ES-I3 (cell line): ENCODE measurements at regions not wholly inside any gene's neighbourhood (a gene's known extent, or its start where the extent isn't known, plus 50 kb on each side); places are given as distances from the start of the nearest gene placed in this dataset.

Source experiments
- H3K36me3 ChIP-seq: 2 replicates; pipeline ENCODE4 v1.6.1; 2013; ENCODE audit warnings: mild to moderate bottlenecking, low read length, control low read depth, moderate library complexity; ENCODE audit not compliant: insufficient read depth
- H3K4me1 ChIP-seq: 2 replicates; pipeline ENCODE4 v1.6.1; 2013; ENCODE audit warnings: mild to moderate bottlenecking, control low read depth, low read length; ENCODE audit not compliant: insufficient read depth
- H3K9ac ChIP-seq: 2 replicates; pipeline ENCODE4 v1.6.1; 2013; ENCODE audit warnings: low read depth, mild to moderate bottlenecking, low read length, moderate library complexity
- H3K9me3 ChIP-seq: 2 replicates; pipeline ENCODE4 v1.6.1; 2013; ENCODE audit warnings: mild to moderate bottlenecking, low read length, moderate library complexity; ENCODE audit not compliant: control insufficient read depth, insufficient read depth

DNA sequence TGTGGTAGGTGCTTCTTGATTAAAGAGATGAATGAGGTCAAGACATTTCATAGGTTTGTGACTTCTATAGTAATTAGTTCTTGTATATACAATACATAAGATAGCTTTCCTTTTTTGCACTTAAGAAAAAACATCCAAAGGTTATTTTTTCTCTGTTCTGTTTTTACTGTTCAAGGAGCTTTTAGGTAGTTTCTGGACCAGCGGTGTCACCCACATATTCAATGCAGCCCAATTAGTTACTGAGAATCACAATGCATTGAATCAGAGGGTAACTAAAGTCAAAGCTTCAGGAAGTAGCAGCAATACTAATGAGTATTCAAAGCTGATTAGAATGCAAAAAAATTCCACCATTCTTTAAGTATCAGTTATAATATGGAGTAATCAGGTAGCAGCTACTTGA is 211.6 kb downstream of the SH2D1A start:
- Histone ChIP-seq H3K9ac (no peak overlapping the region), H3K36me3 (no peaks in the 10 kb centered on the region), H3K9me3 (no peaks in the 10 kb centered on the region), H3K4me1 (no peaks in the 10 kb centered on the region)

DNA sequence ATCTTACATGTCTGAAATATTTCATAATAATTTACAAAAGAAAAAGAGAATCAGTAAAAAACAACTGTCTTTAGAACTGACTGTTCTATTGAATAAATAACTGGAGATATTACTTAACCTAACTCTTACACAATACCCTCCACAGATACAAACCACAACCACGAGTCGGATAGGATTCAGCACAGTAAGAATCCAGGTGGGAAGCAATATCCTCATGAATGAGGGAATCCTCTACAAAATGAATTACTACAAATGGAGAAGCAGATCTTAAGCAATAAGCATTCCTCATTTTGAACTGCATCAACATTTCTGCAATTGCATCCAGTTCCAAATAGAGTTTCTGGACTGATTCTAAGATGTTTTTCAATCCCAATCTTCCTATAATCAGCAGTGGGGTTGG is 227.1 kb downstream of the SH2D1A start:
- no peaks in the 10 kb centered on the region for H3K4me1 ChIP-seq
- H3K9me3 ChIP-seq, result no peaks in the 10 kb centered on the region
- no peaks in the 10 kb centered on the region for H3K36me3 ChIP-seq
- H3K9ac ChIP-seq, result no peak overlapping the region

DNA sequence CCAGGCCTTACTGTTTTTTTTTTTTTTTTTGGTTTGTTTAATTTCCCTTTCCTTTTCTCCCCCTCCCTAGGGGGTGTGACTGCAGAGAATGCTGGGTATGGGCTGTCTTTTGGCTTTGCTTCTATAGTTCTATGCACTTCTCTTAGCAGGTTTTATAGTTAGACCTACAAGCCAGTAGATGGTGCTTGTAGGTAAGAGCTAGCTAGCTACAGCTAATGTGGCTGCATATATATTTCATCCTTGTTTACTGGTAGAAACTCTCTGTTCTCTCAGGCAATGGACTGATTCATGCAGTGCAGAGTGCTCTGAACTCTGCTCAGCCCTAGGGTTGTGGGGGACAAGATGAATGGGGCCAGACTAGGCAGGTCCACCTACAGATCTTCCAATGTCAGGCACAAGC is 246.4 kb downstream of the SH2D1A start:
- Histone ChIP-seq H3K9ac (no peak overlapping the region), H3K4me1 (no peaks in the 10 kb centered on the region), H3K9me3 (no peaks in the 10 kb centered on the region), H3K36me3 (no peaks in the 10 kb centered on the region)

DNA sequence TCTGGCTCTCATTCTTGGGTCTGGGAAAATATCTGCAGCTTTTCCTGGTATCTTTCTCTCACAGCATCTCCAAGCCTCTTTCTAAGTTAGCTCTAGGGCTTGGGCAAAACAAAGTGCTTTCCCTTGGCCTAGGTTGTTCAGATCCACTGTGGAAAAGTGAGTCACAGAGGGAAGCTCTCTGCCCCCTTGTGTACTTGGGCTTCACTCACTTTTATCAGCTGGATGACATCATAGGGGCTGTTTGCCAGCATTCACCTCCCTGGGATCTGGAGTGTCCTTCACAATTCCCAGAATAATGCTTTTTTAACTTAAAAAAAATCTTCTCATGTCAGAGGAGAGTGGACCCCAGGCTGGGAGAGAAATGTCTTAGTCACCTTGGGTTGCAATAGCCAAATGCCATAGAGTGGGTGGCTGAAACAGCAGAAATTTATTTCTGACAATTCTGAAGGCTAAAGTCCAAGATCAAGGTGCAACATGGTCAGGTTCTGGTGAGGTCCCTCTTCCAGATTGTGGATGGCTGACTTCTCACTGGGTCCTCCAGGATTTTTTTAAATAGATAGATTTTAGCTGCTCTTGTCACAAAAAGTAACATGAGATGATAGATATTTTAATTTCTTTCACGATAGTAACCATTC is 247.8 kb downstream of the SH2D1A start:
- H3K36me3 ChIP-seq, result no peaks in the 10 kb centered on the region
- no peaks in the 10 kb centered on the region for H3K4me1 ChIP-seq

DNA sequence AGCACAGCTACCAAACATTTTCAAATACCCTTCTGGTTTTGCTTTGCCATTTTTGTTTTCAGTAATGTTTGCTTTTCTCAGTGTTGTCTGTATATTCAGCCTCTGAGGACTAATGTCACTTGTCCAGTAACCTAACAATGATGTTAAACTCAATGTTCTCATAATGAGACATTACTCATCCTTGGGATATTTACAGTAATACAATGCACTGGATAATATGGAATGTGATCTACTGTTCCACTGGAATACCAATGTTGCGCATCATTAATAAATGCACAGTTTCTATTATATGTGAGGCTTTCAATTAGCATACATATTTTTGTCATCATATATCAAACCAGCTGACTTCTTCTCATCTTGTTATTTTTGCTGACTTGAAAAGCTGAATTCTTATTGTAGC is 259.1 kb downstream of the SH2D1A start:
- no peaks in the 10 kb centered on the region for H3K4me1 ChIP-seq
- H3K9me3 ChIP-seq, result no peaks in the 10 kb centered on the region
- no peak overlapping the region for H3K9ac ChIP-seq
- no peaks in the 10 kb centered on the region for H3K36me3 ChIP-seq

More for the DNA sequence above, 247.8 kb downstream of the SH2D1A start:
- H3K9ac ChIP-seq, result no peak overlapping the region
- no peaks in the 10 kb centered on the region for H3K9me3 ChIP-seq

DNA sequence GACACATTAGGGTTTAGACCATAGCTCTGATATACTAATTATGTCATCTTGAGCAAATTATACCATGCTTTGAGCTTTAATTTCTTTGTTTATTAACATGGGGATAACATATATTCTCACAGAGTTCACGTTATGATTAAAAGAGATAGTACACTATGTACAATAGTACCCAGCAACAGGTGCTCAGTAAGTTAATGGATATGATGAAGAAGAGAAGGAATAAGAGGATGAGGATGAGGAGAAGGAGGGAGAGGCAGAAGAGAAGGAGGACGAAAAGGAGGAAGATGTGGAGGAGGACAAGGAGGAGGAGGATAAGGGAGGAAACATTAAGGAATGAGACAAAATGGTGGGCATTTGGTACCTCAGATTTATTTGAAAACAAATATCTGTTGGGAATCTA is 260.4 kb downstream of the SH2D1A start:
- H3K9me3 ChIP-seq, result no peaks in the 10 kb centered on the region
- H3K9ac ChIP-seq, result no peak overlapping the region
- H3K4me1 ChIP-seq, result no peaks in the 10 kb centered on the region
- H3K36me3 ChIP-seq, result no peaks in the 10 kb centered on the region

DNA sequence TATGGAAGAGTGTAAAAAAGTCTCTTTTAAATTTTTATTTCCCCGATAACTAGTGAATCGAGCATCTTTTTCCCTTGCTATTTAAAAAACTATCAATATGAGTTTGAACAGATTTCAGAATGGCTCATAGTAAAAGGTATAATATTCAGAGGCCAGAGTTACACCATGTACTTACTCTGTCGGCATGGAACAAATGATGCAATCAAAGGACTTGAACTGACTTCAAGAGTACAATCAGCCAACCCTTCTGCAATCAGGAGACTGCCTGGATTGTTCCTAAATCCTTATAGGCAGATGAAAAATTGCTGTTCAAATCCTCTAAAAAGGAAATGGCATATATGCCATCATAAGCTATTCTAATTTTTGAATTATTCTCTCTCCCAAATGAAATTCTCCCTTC is 273.3 kb downstream of the SH2D1A start:
- H3K9ac ChIP-seq, result no peak overlapping the region
- H3K4me1 ChIP-seq, result no peaks in the 10 kb centered on the region
- H3K36me3 ChIP-seq, result no peaks in the 10 kb centered on the region
- no peaks in the 10 kb centered on the region for H3K9me3 ChIP-seq

DNA sequence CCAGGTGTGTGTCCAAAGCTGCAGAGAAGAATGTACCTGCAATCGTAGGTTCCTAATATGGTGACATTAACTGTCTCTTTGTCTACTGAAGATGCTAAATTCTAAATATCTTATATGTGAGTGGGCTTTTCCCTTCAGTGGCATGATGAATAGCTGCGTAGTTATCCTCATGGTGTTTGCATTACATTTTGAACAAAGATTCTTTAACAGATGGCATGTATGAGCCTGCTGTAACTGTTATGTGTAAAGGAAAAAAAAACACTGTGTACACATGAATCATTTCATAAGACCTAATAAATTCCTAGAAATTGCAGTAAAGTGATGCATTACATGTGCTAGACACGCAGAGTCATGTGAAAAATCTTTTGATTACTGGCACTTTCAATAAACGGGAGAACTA is 288.0 kb downstream of the SH2D1A start:
- no peaks in the 10 kb centered on the region for H3K9me3 ChIP-seq

DNA sequence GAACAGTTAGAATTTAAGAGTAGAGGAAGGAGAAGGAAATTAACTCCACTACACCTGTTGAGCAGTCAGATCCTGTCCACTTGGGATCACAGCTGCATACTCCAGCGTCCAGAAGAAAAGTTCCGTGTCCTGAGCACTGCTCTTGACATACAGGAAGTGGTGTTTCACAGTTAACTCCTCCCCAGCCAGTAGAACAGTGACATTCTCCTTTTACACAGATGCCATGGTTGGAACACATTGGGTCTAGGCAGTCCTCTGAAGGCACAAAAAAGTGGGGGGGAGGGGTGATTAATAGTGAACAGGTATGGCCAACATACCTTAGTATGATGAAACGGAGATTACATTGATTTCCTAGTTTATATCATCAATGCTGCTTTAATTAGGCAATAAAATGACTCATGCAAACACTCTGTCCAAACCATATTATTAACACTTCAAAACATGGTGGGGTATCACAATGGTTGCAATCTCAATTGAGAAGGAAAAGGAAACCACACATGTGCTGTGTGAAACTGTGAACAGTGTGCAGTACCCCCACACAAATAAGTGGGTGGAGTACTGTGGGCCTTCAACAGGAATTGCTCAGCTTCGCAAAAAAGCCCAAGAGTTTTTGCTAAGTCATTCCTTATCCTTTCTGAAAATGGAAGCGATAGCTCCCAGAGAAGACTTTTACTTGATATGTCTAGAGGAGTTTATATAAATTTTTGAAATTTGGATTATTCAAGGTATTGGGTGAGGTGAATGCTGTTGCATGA is 295.6 kb downstream of the SH2D1A start:
- Histone ChIP-seq H3K4me1 (no peaks in the 10 kb centered on the region), H3K9ac (no peak overlapping the region), H3K36me3 (no peaks in the 10 kb centered on the region), H3K9me3 (no peaks in the 10 kb centered on the region)

More for the DNA sequence above, 288.0 kb downstream of the SH2D1A start:
- Histone ChIP-seq H3K4me1 (no peaks in the 10 kb centered on the region), H3K36me3 (no peaks in the 10 kb centered on the region), H3K9ac (no peak overlapping the region)

DNA sequence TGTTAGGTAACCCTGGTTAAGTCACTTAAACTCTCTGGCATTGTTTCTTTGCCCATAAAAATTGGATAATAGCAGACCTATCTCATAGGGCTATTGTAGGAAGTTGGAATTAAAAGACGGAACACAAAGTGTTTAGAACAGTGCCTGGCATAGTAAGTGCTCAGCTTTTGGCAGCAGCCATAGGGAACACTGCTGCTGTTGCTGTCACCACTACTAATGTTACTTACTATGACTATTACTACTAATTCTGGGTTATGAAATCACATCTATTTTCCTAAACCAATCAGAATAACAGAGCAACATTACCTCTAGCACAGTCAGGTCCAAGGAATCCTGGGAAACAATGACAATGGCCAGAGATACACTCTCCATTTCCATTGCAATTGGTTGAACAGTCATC is 300.0 kb downstream of the SH2D1A start:
- H3K36me3 ChIP-seq, result no peaks in the 10 kb centered on the region
- H3K9me3 ChIP-seq, result no peaks in the 10 kb centered on the region
- H3K4me1 ChIP-seq, result no peaks in the 10 kb centered on the region; the same call in 1 of the 2 replicates
- H3K9ac ChIP-seq, result no peak overlapping the region

DNA sequence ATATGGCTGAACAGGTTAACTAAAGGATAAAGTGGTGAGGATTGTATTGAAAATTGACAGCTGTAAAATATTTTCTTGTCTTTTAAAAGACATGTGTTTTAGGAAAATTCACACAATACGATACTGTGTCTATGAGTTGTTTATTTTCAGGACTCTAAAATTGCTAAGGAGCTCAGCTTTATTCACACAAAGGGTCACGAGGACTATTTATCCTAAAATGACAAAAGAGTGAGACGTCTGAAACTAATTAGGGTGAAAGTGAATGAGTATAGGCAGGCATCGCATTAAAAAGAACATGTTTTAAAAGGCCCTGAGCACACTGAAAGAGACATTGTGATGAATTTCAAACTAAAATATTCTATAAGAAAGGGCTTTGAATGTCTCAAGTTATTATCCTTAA is 304.7 kb downstream of the SH2D1A start:
- Histone ChIP-seq H3K9ac (no peak overlapping the region), H3K36me3 (no peaks in the 10 kb centered on the region)

DNA sequence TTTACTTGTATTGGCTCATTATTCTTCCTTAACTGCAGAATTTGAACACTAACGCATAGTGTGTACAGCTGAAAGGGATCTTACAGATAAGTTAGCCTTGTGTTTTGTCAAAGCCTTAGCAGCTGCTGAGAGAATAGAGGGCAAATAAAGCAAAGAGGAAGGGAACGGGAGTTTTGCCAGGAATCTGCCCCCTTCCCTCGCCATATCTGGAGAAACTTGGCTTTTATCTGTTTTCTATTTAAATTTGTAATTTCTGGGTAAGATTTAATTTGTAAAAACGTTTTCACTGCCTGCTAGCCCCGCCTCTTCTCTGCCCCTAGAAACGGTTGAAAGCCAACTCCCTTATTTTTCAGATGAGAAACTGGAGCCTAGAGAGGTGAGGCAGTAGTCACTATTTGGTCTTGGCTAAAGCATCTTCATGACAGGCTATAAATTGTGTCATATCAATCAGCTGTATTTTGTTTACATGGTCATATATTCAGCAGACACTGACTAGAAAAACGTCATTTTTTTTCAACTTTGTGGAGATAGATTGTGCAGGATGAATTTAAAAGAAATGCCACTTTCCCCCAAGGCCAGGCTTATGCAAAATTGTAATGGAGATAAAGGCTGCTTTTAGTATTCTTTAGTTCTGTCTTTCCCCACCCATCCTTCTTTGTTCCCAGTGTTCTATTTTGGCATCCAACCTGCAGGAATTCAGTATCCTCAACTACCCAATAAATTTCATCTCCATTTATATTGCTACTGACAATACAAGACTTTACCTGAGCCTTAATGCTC is 319.4 kb downstream of the SH2D1A start:
- Histone ChIP-seq H3K9ac (no peak overlapping the region), H3K9me3 (no peaks in the 10 kb centered on the region), H3K4me1 (peaks cover 19% of the 10 kb centered on the region), H3K36me3 (no peaks in the 10 kb centered on the region)

More for the DNA sequence above, 304.7 kb downstream of the SH2D1A start:
- H3K4me1 ChIP-seq, result no peaks in the 10 kb centered on the region; the same call in 1 of the 2 replicates
- no peaks in the 10 kb centered on the region for H3K9me3 ChIP-seq

DNA sequence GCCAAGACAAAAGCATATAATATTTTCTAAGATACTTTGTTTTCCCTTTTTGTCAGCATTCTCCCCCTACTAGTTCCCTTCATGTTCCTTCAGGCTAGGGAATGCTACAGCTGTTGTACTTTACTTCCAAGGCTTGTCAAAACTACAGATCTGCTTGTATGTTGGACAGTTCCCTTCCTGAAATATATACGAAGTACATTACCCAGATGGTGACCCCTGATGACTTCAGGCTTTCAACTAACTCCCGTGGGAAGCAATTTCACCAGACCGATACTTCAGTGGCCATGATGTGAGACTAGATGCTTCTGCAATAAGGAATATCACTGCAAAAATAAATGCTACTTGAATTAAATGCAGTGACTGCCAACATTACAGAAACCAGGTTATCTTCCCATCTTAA is 332.8 kb downstream of the SH2D1A start:
- no peaks in the 10 kb centered on the region for H3K36me3 ChIP-seq
- H3K9me3 ChIP-seq, result no peaks in the 10 kb centered on the region
- H3K9ac ChIP-seq, result no peak overlapping the region
- H3K4me1 ChIP-seq, result no peaks in the 10 kb centered on the region

DNA sequence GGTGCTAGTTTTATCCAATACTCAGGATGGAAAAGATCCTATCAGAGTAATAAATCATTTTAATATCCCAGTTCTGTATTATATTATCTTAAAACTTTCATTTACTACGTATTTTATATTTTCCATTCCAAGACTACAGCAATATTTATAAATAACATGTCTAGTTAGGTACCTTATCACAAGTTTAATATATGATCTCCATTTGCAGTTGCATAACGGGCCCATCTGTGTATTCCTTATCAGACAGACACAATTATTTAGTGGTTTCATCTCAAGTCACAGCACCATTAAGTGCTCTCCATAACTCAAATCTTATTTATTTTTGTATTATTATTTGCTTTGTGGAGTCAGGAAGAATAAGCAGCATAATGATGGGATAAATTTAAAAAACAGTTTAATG is 333.9 kb downstream of the SH2D1A start:
- H3K9me3 ChIP-seq, result no peaks in the 10 kb centered on the region
- no peaks in the 10 kb centered on the region for H3K36me3 ChIP-seq
- no peaks in the 10 kb centered on the region for H3K4me1 ChIP-seq
- no peak overlapping the region for H3K9ac ChIP-seq

DNA sequence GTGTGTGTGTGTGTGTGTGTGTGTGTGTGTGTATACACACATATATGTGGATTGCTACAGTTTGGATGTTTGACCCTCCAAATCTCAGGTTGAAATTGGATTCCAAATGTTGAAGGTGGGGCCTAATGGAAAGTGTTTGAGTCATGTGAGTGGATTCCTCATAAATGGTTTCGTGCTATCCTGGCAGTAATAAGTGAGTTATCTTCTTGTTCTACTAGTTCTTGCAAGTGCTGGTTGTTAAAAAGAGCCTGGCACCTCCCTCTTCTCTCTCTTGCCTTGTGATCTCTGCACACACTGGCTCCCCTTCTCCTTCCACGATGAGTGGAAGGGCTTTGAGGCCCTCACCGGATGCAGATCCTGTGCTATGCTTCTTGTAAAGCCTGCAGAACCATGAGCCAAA is 344.1 kb downstream of the SH2D1A start:
- Histone ChIP-seq H3K36me3 (no peaks in the 10 kb centered on the region), H3K9me3 (no peaks in the 10 kb centered on the region), H3K9ac (no peak overlapping the region), H3K4me1 (no peaks in the 10 kb centered on the region)
